Tibial nerve (tissue), 4 donors: ENCODE measurements at regions not wholly inside any gene's neighbourhood (a gene's known extent, or its start where the extent isn't known, plus 50 kb on each side); places are given as distances from the start of the nearest gene placed in this dataset.

Experiments
- DNase-seq, 2 donors: peaks; one replicate each; pipeline ENCODE4 v3.0.0-alpha.2; 2019; ENCODE audit warnings: low spot score in 2 of 2
- H3K27ac ChIP-seq, 4 donors: fragments of 200-600 bp; sonication (generic) in 3 of 4; one replicate each; pipeline ENCODE4 v1.5.1; 2017 to 2019; ENCODE audit warnings: mild to moderate bottlenecking in 1 of 4
- H3K27me3 ChIP-seq, 2 donors: fragments of 200-600 bp; sonication (generic) in 1 of 2; one replicate each; pipeline versions ENCODE4 v1.5.1 to v1.6.0; 2017 to 2019
- H3K36me3 ChIP-seq, 3 donors: fragments of 200-600 bp; sonication (generic); one replicate each; pipeline ENCODE4 v1.5.1; 2018 to 2019
- H3K4me1 ChIP-seq, 4 donors: fragments of 200-600 bp; sonication (generic) in 3 of 4; one replicate each; pipeline ENCODE4 v1.5.1; 2017 to 2019
- H3K4me3 ChIP-seq, 4 donors: fragments of 200-600 bp; sonication (generic) in 3 of 4; one replicate each; pipeline ENCODE4 v1.5.1; 2017 to 2019; ENCODE audit warnings: mild to moderate bottlenecking in 1 of 4, moderate library complexity in 1 of 4
- H3K9me3 ChIP-seq, 4 donors: fragments of 200-600 bp; sonication (generic) in 3 of 4; one replicate each; pipeline ENCODE4 v1.5.1; 2017 to 2019
- CTCF ChIP-seq, 5 experiments: fragments of 200-600 bp in 3 of 5; fragments of 450-650 bp in 2 of 5; sonication (generic) in 3 of 5; IDR thresholded peaks; one replicate each; pipeline ENCODE4 v1.5.1; 2016 to 2019; ENCODE audit warnings: antibody characterized with exemption in 5 of 5, mild to moderate bottlenecking in 3 of 5, moderate library complexity in 2 of 5
- EP300 ChIP-seq, 2 donors: sonication (generic); formaldehyde crosslinking; IDR thresholded peaks; one replicate each; pipeline ENCODE4 v1.6.1; 2017; ENCODE audit warnings: antibody characterized with exemption in 2 of 2, mild to moderate bottlenecking in 1 of 2
- POLR2A ChIP-seq, 2 donors: fragments of 450-650 bp; IDR thresholded peaks; one replicate each; pipeline ENCODE4 v1.6.1; 2017; ENCODE audit warnings: antibody characterized with exemption in 2 of 2, mild to moderate bottlenecking in 2 of 2, moderate library complexity in 2 of 2
- WGBS, 2 donors: methylation state at CpG; one replicate each; pipeline ENCODE4 v1.1.5; 2018; 5-methylcytosine and 5-hydroxymethylcytosine counted together

GRCh38 chr16:62585041-62585545 is 548.9 kb upstream of the CDH8 start:
- DNase-seq: no peak
- WGBS, 2 donors: 16 to 23% methylated on average over 2 of the region's 2 CpGs
- H3K4me1 ChIP-seq: peaks cover 0 to 10% (median 0%) of the 10 kb centered on the region in 4 donors
- no peak overlapping the region for H3K4me3 ChIP-seq
- no peaks in the 10 kb centered on the region for H3K9me3 ChIP-seq
- no peak for TF ChIP-seq EP300 (IDR thresholded peaks at IDR 0.05)
- TF ChIP-seq CTCF (IDR thresholded peaks at IDR 0.05): no peak
- no peak for TF ChIP-seq POLR2A (IDR thresholded peaks at IDR 0.05)
- H3K27me3 ChIP-seq: no peaks in the 10 kb centered on the region
- no peak overlapping the region for H3K27ac ChIP-seq
- no peaks in the 10 kb centered on the region for H3K36me3 ChIP-seq

GRCh38 chr16:62583414-62583813 is 547.2 kb upstream of the CDH8 start:
- Histone ChIP-seq H3K36me3 (no peaks in the 10 kb centered on the region), H3K27me3 (no peaks in the 10 kb centered on the region), H3K9me3 (no peaks in the 10 kb centered on the region), H3K4me3 (no peak overlapping the region), H3K27ac (no peak overlapping the region), H3K4me1 (peaks cover 0 to 10% (median 0%) of the 10 kb centered on the region in 4 donors)
- no peak for DNase-seq
- TF ChIP-seq POLR2A (IDR thresholded peaks at IDR 0.05) (no peak), EP300 (IDR thresholded peaks at IDR 0.05) (no peak), CTCF (IDR thresholded peaks at IDR 0.05) (no peak)
- WGBS, 2 donors: 70 to 75% methylated on average over 2 of the region's 2 CpGs

- DNase-seq: no peak
- Histone ChIP-seq H3K4me3 (no peak overlapping the region), H3K27me3 (no peaks in the 10 kb centered on the region), H3K4me1 (no peaks in the 10 kb centered on the region), H3K36me3 (no peaks in the 10 kb centered on the region), H3K9me3 (no peaks in the 10 kb centered on the region), H3K27ac (no peak overlapping the region)
- WGBS, 2 donors: 86 to 97% methylated on average over 1 of the region's 1 CpG
- TF ChIP-seq CTCF (IDR thresholded peaks at IDR 0.05) (no peak), EP300 (IDR thresholded peaks at IDR 0.05) (no peak), POLR2A (IDR thresholded peaks at IDR 0.05) (no peak)
Observed at GRCh38 chr16:62573466-62573865, 537.2 kb upstream of the CDH8 start.

- Histone ChIP-seq H3K4me1 (no peaks in the 10 kb centered on the region), H3K27ac (no peak overlapping the region), H3K9me3 (no peaks in the 10 kb centered on the region), H3K27me3 (no peaks in the 10 kb centered on the region), H3K4me3 (no peak overlapping the region), H3K36me3 (no peaks in the 10 kb centered on the region)
- 56 to 75% methylated on average over 2 of the region's 2 CpGs for WGBS, 2 donors
- DNase-seq: no peak
- TF ChIP-seq CTCF (IDR thresholded peaks at IDR 0.05) (no peak), POLR2A (IDR thresholded peaks at IDR 0.05) (no peak), EP300 (IDR thresholded peaks at IDR 0.05) (no peak)
Observed at GRCh38 chr16:62568926-62569325, 532.7 kb upstream of the CDH8 start.

- no peaks in the 10 kb centered on the region for H3K9me3 ChIP-seq
- H3K27me3 ChIP-seq: no peaks in the 10 kb centered on the region
- no peaks in the 10 kb centered on the region for H3K4me1 ChIP-seq
- H3K27ac ChIP-seq: no peak overlapping the region
- 58 to 60% methylated on average over 1 of the region's 1 CpG for WGBS, 2 donors
- TF ChIP-seq CTCF (IDR thresholded peaks at IDR 0.05): no peak
- no peak for TF ChIP-seq POLR2A (IDR thresholded peaks at IDR 0.05)
- TF ChIP-seq EP300 (IDR thresholded peaks at IDR 0.05): no peak
- DNase-seq: no peak
- no peak overlapping the region for H3K4me3 ChIP-seq
- H3K36me3 ChIP-seq: no peaks in the 10 kb centered on the region
Observed at GRCh38 chr16:62565706-62566105, 529.5 kb upstream of the CDH8 start.
